GM12892 (cell line): ENCODE measurements at regions not wholly inside any gene's neighbourhood (a gene's known extent, or its start where the extent isn't known, plus 50 kb on each side); places are given as distances from the start of the nearest gene placed in this dataset.

Experiments used
- POLR2A ChIP-seq: IDR thresholded peaks from 2 replicates; pipeline ENCODE4 v1.6.1; 2011; ENCODE audit warnings: low read depth, low read length, control low read depth
- POLR2AphosphoS5 ChIP-seq: IDR thresholded peaks from 2 replicates; pipeline ENCODE4 v1.6.1; 2011; ENCODE audit warnings: low read depth, low read length, control low read depth
- TAF1 ChIP-seq: IDR thresholded peaks from 2 replicates; pipeline ENCODE4 v1.6.1; 2011; ENCODE audit warnings: low read depth, mild to moderate bottlenecking, control low read depth, low read length, borderline replicate concordance

DNA sequence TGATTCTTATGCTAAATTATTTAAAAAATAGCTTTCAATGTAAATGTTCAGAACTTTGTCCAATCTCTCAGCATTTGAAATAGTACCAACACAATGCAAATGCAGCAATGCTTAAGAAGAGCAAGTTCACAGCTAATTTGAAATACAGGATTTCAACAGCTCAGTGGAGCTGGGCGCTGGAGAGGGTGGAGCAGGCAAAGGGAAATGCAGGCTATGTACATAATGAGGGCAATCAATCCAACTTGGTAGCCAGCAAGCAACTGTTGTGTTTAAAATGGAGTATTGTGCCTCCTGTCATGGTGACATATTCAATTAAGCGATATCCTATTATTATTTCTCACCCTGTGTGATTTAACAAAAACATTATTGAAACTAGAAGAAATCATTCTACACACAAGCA is 568.8 kb downstream of the PSAT1 start:
- TF ChIP-seq POLR2AphosphoS5: no peak
- no peak for TF ChIP-seq TAF1
- no peak for TF ChIP-seq POLR2A
